Peyer's patch (tissue), 4 donors: ENCODE measurements at regions not wholly inside any gene's neighbourhood (a gene's known extent, or its start where the extent isn't known, plus 50 kb on each side); places are given as distances from the start of the nearest gene placed in this dataset.

Experiments
- DNase-seq, 3 donors: peaks; one replicate each; pipeline ENCODE4 v3.0.0-alpha.2; 2017 to 2019
- H3K27ac ChIP-seq, 4 donors: fragments of 200-600 bp; sonication (generic); one replicate each; pipeline ENCODE4 v1.5.1; 2016 to 2019
- H3K27me3 ChIP-seq, 2 donors: fragments of 200-600 bp; sonication (generic); one replicate each; pipeline ENCODE4 v1.5.1; 2019
- H3K36me3 ChIP-seq, 3 donors: fragments of 200-600 bp; sonication (generic); one replicate each; pipeline ENCODE4 v1.5.1; 2016 to 2019
- H3K4me1 ChIP-seq, 4 donors: fragments of 200-600 bp; sonication (generic); one replicate each; pipeline ENCODE4 v1.5.1; 2016 to 2019
- H3K4me3 ChIP-seq, 4 donors: fragments of 200-600 bp; sonication (generic); 1 replicate in 3 of 4; 2 replicates in 1 of 4; pipeline ENCODE4 v1.5.1; 2016 to 2019; ENCODE audit warnings: mild to moderate bottlenecking in 1 of 4
- H3K9me3 ChIP-seq, 4 donors: fragments of 200-600 bp; sonication (generic); one replicate each; pipeline ENCODE4 v1.5.1; 2016 to 2019; ENCODE audit warnings: mild to moderate bottlenecking in 1 of 4
- POLR2A ChIP-seq, 2 donors: fragments of 450-650 bp; IDR thresholded peaks; one replicate each; pipeline ENCODE4 v1.5.1; 2017; ENCODE audit warnings: antibody characterized with exemption in 2 of 2, mild to moderate bottlenecking in 2 of 2, moderate library complexity in 2 of 2
- TF ChIP-seq, protein P1 (sequence below), 6 experiments: fragments of 450-650 bp in 4 of 6; fragments of 200-600 bp in 2 of 6; sonication (generic) in 1 of 6; IDR thresholded peaks; one replicate each; pipeline ENCODE4 v1.5.1; 2017 to 2019; ENCODE audit warnings: antibody characterized with exemption in 6 of 6, mild to moderate bottlenecking in 3 of 6, moderate library complexity in 1 of 6

DNA sequence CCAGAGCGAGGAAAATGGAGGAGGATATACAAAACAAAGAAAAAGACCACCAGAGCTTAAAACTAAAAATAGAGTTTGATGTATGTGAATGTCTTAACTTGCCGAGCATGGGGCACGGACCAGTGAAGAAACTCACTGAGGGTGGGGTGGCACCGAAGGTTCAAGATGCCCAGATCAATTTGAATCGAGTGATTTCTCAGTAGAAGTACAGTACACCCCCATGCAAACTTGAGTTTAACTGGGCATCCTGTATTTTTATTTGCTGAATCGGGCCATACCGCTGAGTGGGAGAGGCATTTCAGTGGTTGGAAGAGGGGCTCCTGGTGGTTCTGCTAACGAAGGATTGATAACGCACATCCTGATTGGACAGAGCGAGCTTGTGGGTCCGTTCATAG, 81.7 kb downstream of the ANKRD60 start:
- Histone ChIP-seq H3K4me3 (no peak overlapping the region), H3K27ac (no peak overlapping the region), H3K9me3 (no peaks in the 10 kb centered on the region), H3K4me1 (no peaks in the 10 kb centered on the region), H3K27me3 (no peaks in the 10 kb centered on the region), H3K36me3 (no peaks in the 10 kb centered on the region)
- TF ChIP-seq, protein P1, sequence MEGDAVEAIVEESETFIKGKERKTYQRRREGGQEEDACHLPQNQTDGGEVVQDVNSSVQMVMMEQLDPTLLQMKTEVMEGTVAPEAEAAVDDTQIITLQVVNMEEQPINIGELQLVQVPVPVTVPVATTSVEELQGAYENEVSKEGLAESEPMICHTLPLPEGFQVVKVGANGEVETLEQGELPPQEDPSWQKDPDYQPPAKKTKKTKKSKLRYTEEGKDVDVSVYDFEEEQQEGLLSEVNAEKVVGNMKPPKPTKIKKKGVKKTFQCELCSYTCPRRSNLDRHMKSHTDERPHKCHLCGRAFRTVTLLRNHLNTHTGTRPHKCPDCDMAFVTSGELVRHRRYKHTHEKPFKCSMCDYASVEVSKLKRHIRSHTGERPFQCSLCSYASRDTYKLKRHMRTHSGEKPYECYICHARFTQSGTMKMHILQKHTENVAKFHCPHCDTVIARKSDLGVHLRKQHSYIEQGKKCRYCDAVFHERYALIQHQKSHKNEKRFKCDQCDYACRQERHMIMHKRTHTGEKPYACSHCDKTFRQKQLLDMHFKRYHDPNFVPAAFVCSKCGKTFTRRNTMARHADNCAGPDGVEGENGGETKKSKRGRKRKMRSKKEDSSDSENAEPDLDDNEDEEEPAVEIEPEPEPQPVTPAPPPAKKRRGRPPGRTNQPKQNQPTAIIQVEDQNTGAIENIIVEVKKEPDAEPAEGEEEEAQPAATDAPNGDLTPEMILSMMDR (IDR thresholded peaks at IDR 0.05): no peak
- TF ChIP-seq POLR2A (IDR thresholded peaks at IDR 0.05): no peak
- DNase-seq: no peak

DNA sequence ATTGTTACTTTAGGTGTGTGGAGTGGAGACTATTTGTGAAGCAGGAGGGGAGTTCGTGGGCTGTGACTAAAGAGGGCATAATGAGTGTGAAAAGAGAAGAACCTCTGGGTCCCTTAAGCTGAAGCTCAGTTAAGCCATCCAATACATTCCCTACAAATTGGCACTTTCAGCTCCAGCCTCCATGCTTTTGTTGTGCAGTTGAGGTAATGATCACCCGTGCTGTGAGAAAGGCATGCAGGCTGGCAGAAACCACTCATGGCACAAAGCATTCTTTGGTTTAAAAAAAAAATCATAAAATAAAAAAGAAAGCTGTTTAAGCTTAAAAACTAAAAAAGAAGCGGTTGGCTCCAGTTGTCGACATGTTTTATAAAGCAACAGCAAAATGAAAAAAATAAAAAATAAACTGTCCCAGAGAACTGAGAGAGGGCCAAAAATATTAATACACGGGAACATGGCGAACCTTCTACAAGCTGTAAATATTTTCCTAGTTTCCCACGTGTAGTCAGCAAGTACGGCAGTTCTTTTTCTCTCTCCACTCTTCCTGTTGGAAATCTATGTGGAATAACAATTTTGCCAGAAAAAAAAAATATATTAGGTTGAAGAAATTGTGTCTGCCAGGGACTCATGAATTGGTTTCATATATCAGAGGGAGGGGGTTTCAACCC, 82.2 kb downstream of the ANKRD60 start:
- no peak for TF ChIP-seq POLR2A (IDR thresholded peaks at IDR 0.05)
- TF ChIP-seq, protein P1 (IDR thresholded peaks at IDR 0.05): no peak
- Histone ChIP-seq H3K36me3 (no peaks in the 10 kb centered on the region), H3K4me1 (no peaks in the 10 kb centered on the region), H3K9me3 (no peaks in the 10 kb centered on the region), H3K4me3 (no peak overlapping the region), H3K27ac (no peak overlapping the region), H3K27me3 (no peaks in the 10 kb centered on the region)
- no peak for DNase-seq

DNA sequence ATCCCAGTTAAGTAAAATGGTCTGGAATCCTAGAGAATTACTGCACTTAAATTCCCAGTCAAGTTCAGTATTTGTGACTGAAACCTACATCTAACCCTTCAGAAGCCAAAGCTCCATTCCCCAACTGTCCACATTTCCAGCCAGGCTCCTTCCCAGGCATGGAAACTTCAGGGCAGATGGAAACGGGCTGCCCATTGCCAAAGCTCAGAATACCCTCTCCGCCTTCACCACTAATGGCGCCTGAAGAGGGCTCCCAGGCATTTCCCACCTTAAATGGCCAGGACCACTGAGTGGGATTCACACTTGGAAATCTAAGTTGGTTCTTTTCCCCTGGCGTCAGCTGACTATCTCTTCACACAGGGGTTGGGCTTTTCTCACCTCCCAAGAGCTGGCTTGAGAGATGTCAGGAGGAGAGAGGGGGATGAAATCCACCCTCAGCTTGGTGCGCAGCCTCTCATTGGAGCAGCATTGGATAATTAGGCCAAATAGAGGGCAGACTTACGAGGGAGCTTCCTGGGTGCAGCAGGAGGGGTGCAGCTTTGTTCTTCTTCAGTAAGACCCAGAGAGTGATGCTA, 82.9 kb downstream of the ANKRD60 start:
- TF ChIP-seq, protein P1 (IDR thresholded peaks at IDR 0.05): no peak
- TF ChIP-seq POLR2A (IDR thresholded peaks at IDR 0.05): no peak

DNA sequence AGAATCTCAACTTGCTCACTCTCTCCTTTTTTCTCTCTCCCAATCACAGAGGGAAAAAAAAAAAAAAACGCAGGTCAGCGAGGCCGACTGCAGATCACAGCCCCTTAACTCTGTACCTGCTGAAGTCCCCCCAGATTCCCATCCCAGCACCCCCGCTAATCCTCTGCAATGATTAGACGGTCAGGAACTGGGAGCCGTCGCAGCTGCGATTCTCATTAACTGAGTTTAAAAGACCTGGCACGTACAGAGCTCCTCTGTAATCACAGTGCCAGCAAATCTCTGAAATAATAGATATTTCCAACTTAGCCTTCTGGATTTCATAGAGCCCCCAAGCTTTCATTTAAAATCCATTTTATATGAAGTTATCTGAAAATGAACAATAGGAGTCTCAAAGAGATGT, 84.4 kb downstream of the ANKRD60 start:
- Histone ChIP-seq H3K27me3 (no peaks in the 10 kb centered on the region), H3K9me3 (no peaks in the 10 kb centered on the region)

More for the DNA sequence above, 82.9 kb downstream of the ANKRD60 start:
- Histone ChIP-seq H3K27ac (no peak overlapping the region), H3K4me3 (no peak overlapping the region), H3K36me3 (no peaks in the 10 kb centered on the region), H3K27me3 (no peaks in the 10 kb centered on the region), H3K9me3 (no peaks in the 10 kb centered on the region), H3K4me1 (no peaks in the 10 kb centered on the region)
- peak in 1 of 3 donors; percentile 14 for DNase-seq

DNA sequence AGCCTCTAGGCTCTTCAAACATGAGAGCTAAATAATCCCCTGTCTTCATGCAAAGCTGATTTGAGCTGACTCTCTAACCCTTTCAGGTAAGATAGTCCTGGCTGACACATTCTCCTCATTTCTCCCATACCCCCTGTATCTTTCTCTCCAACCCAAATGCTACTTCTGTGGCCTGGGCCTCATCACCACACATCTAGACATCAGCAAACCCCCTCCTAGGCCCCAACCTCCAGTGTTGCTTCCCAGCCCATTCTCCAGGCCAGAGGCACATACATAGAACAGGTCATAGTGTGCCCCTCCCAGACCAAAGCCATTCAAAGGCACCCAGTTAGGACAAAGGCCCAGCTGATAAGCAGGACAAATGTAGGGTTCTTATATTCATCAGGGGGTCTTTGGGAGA, 84.9 kb downstream of the ANKRD60 start:
- H3K9me3 ChIP-seq: no peaks in the 10 kb centered on the region
- no peak overlapping the region for H3K4me3 ChIP-seq
- peak in 1 of 3 donors; percentile 6 for DNase-seq
- no peaks in the 10 kb centered on the region for H3K4me1 ChIP-seq
- no peaks in the 10 kb centered on the region for H3K27me3 ChIP-seq
- H3K27ac ChIP-seq: no peak overlapping the region
- no peaks in the 10 kb centered on the region for H3K36me3 ChIP-seq
- TF ChIP-seq, protein P1 (IDR thresholded peaks at IDR 0.05): no peak
- no peak for TF ChIP-seq POLR2A (IDR thresholded peaks at IDR 0.05)

More for the DNA sequence above, 84.4 kb downstream of the ANKRD60 start:
- no peaks in the 10 kb centered on the region for H3K4me1 ChIP-seq
- no peak overlapping the region for H3K27ac ChIP-seq
- TF ChIP-seq POLR2A (IDR thresholded peaks at IDR 0.05): no peak
- TF ChIP-seq, protein P1 (IDR thresholded peaks at IDR 0.05): no peak
- no peak overlapping the region for H3K4me3 ChIP-seq
- DNase-seq: peak in 1 of 3 donors; percentile 6
- H3K36me3 ChIP-seq: no peaks in the 10 kb centered on the region
